H1 (cell line): ENCODE measurements at regions not wholly inside any gene's neighbourhood (a gene's known extent, or its start where the extent isn't known, plus 50 kb on each side); places are given as distances from the start of the nearest gene placed in this dataset.

Experiments used
- CTCF ChIA-PET: fragments of 300-600 bp; sonication (Branson Sonifier 250); formaldehyde crosslinking; loops from one replicate; lab custom pipeline; 2021; ENCODE audit not compliant: partially characterized antibody; lab: Charles Lee
- POLR2A ChIA-PET: fragments of 300-600 bp; sonication (Branson Sonifier 250); formaldehyde crosslinking; loops from one replicate; lab custom pipeline; 2021; ENCODE audit warnings: inconsistent platforms; ENCODE audit not compliant: partially characterized antibody; lab: Charles Lee
- DNase-seq, 2 experiments: peaks; one replicate each; pipeline versions ENCODE4 v3.0.0 to v3.0.0-alpha.2; 2010 to 2022; ENCODE audit warnings: low spot score in 2 of 2, low read depth in 1 of 2, mixed read lengths in 1 of 2
- FAIRE-seq: peaks from 2 replicates; lab custom pipeline; 2011; peaks lifted over from hg19 to GRCh38; lab: Jason Lieb, UNC
- H2AFZ ChIP-seq: 2 replicates; pipeline ENCODE4 v1.8.1; 2012; ENCODE audit warnings: low read length, inconsistent platforms
- H2AK5ac ChIP-seq: 2 replicates; pipeline ENCODE4 v1.6.1; 2013; ENCODE audit warnings: low read depth, low read length
- H2BK120ac ChIP-seq: replicated peaks from 2 replicates; pipeline ENCODE3; 2013; ENCODE audit warnings: low read depth, low read length, inconsistent platforms
- H2BK12ac ChIP-seq: 2 replicates; pipeline ENCODE4 v1.6.1; 2013; ENCODE audit warnings: low read depth, low read length
- H2BK15ac ChIP-seq: 2 replicates; pipeline ENCODE4 v1.6.1; 2013; ENCODE audit warnings: low read length
- H2BK20ac ChIP-seq: 2 replicates; pipeline ENCODE4 v1.6.1; 2013; ENCODE audit warnings: low read length
- H2BK5ac ChIP-seq: 2 replicates; pipeline ENCODE4 v1.6.1; 2013; ENCODE audit warnings: low read depth, low read length
- H3K14ac ChIP-seq: 2 replicates; pipeline ENCODE4 v1.6.1; 2013; ENCODE audit warnings: inconsistent platforms; ENCODE audit not compliant: insufficient read length
- H3K18ac ChIP-seq: 2 replicates; pipeline ENCODE4 v1.6.1; 2013; ENCODE audit warnings: low read length; ENCODE audit errors: extremely low read depth
- H3K23ac ChIP-seq: 2 replicates; pipeline ENCODE4 v1.6.1; 2013; ENCODE audit warnings: inconsistent platforms; ENCODE audit not compliant: insufficient read length
- H3K23me2 ChIP-seq: 2 replicates; pipeline ENCODE4 v1.6.1; 2013; ENCODE audit warnings: low read depth, low read length
- H3K27ac ChIP-seq: 2 replicates; pipeline ENCODE4 v1.6.1; 2011; ENCODE audit warnings: low read depth, low read length, inconsistent platforms
- H3K27me3 ChIP-seq, 4 experiments: replicated peaks in 1 of 4; 1 replicate in 1 of 4; 2 replicates in 3 of 4; pipeline versions ENCODE4 v1.6.1 to v1.8.1; 2011 to 2013; ENCODE audit warnings: low read length in 3 of 4, mild to moderate bottlenecking in 3 of 4, inconsistent platforms in 2 of 4, mixed read lengths in 2 of 4, moderate library complexity in 1 of 4; ENCODE audit not compliant: control insufficient read depth in 3 of 4, insufficient read depth in 3 of 4; ENCODE audit errors: extremely low read depth in 1 of 4
- H3K36me3 ChIP-seq, 4 experiments: 2 replicates each; pipeline versions ENCODE4 v1.6.1 to v1.8.1; 2011 to 2013; ENCODE audit warnings: mild to moderate bottlenecking in 4 of 4, low read length in 3 of 4, moderate library complexity in 2 of 4, control low read depth in 1 of 4, inconsistent platforms in 1 of 4; ENCODE audit not compliant: insufficient read depth in 4 of 4, control insufficient read depth in 2 of 4
- H3K4ac ChIP-seq: replicated peaks from 2 replicates; pipeline ENCODE3; 2013; ENCODE audit warnings: low read length, low read depth, mixed read lengths, inconsistent platforms; ENCODE audit not compliant: insufficient read length
- H3K4me1 ChIP-seq, 4 experiments: replicated peaks in 1 of 4; 1 replicate in 1 of 4; 2 replicates in 3 of 4; pipeline versions ENCODE4 v1.6.1 to v1.8.1; 2011 to 2013; ENCODE audit warnings: low read length in 3 of 4, inconsistent platforms in 2 of 4, mixed read lengths in 1 of 4; ENCODE audit not compliant: insufficient read depth in 4 of 4, control insufficient read depth in 3 of 4
- H3K4me2 ChIP-seq, 2 experiments: 2 replicates each; pipeline versions ENCODE4 v1.6.1 to v1.8.1; 2011 to 2013; ENCODE audit warnings: low read depth in 2 of 2, low read length in 2 of 2, control low read depth in 1 of 2, inconsistent platforms in 1 of 2, mild to moderate bottlenecking in 1 of 2; ENCODE audit not compliant: insufficient read depth in 1 of 2
- H3K4me3 ChIP-seq, 4 experiments: fragments of 200-600, 300-600 bp in 1 of 4; sonication (generic), shearing (Covaris generic), sonication (Bioruptor Twin) in 1 of 4; 2 replicates each; pipeline versions ENCODE4 v1.5.1 to v1.8.1; 2011 to 2016; ENCODE audit warnings: low read length in 4 of 4, low read depth in 3 of 4, control low read depth in 2 of 4, inconsistent platforms in 2 of 4, mild to moderate bottlenecking in 2 of 4, mixed read lengths in 1 of 4, moderate library complexity in 1 of 4; ENCODE audit not compliant: insufficient read depth in 2 of 4; ENCODE audit errors: extremely low read depth in 1 of 4
- H3K56ac ChIP-seq: replicated peaks from 2 replicates; pipeline ENCODE3; 2013; ENCODE audit warnings: low read depth, mild to moderate bottlenecking, mixed read lengths, low read length, inconsistent platforms; ENCODE audit not compliant: insufficient read length
- H3K79me1 ChIP-seq: 2 replicates; pipeline ENCODE4 v1.6.1; 2013; ENCODE audit warnings: low read depth, low read length, control low read depth
- H3K79me2 ChIP-seq, 2 experiments: 2 replicates each; pipeline versions ENCODE4 v1.6.1 to v1.8.1; 2012 to 2013; ENCODE audit warnings: low read length in 2 of 2, mild to moderate bottlenecking in 2 of 2, inconsistent platforms in 1 of 2; ENCODE audit not compliant: insufficient read depth in 2 of 2, control insufficient read depth in 1 of 2
- H3K9ac ChIP-seq, 4 experiments: replicated peaks in 1 of 4; 1 replicate in 1 of 4; 2 replicates in 3 of 4; pipeline versions ENCODE4 v1.6.1 to v1.8.1; 2011 to 2013; ENCODE audit warnings: low read depth in 3 of 4, low read length in 3 of 4, control low read depth in 2 of 4, mild to moderate bottlenecking in 2 of 4, moderate library complexity in 2 of 4, inconsistent platforms in 1 of 4; ENCODE audit errors: extremely low read depth in 1 of 4
- H3K9me3 ChIP-seq, 2 experiments: 2 replicates each; pipeline versions ENCODE4 v1.6.1 to v1.8.1; 2012 to 2013; ENCODE audit warnings: mild to moderate bottlenecking in 2 of 2, moderate library complexity in 2 of 2, control low read depth in 1 of 2, inconsistent platforms in 1 of 2, low read depth in 1 of 2, low read length in 1 of 2, mixed read lengths in 1 of 2; ENCODE audit not compliant: insufficient read depth in 2 of 2
- H4K20me1 ChIP-seq, 2 experiments: replicated peaks in 1 of 2; 2 replicates each; pipeline versions ENCODE3 to v1.8.1; 2011 to 2013; ENCODE audit warnings: inconsistent platforms in 2 of 2, low read length in 2 of 2, mild to moderate bottlenecking in 1 of 2; ENCODE audit not compliant: insufficient read depth in 2 of 2, control insufficient read depth in 1 of 2
- H4K5ac ChIP-seq: 2 replicates; pipeline ENCODE4 v1.6.1; 2013; ENCODE audit warnings: low read length, low read depth, mixed read lengths, inconsistent platforms; ENCODE audit not compliant: insufficient read length
- H4K8ac ChIP-seq: 2 replicates; pipeline ENCODE4 v1.8.0; 2013; ENCODE audit warnings: mild to moderate bottlenecking, moderate library complexity, low read length, inconsistent platforms; ENCODE audit not compliant: insufficient read depth; ENCODE audit errors: extremely low read depth
- H4K91ac ChIP-seq: replicated peaks from 2 replicates; pipeline ENCODE3; 2013; ENCODE audit warnings: low read length, mixed read lengths, inconsistent platforms; ENCODE audit not compliant: insufficient read length
- CEBPB ChIP-seq: IDR thresholded peaks from 2 replicates; pipeline ENCODE4 v1.6.1; 2012; ENCODE audit warnings: low read depth, low read length
- SRF ChIP-seq: IDR thresholded peaks from 2 replicates; pipeline ENCODE4 v1.6.1; 2011; ENCODE audit warnings: mild to moderate bottlenecking, low read depth, low read length, moderate library complexity
- TAF1 ChIP-seq: IDR thresholded peaks from 2 replicates; pipeline ENCODE4 v1.6.1; 2011; ENCODE audit warnings: mild to moderate bottlenecking, low read depth, low read length
- WGBS, 2 experiments: shearing (Covaris generic) in 1 of 2; methylation state at CpG; one replicate each; pipeline versions ENCODE4 v1.1.6 to v1.1.7; 2013 to 2015; ENCODE audit warnings: low lambda C conversion rate in 2 of 2, mixed read lengths in 2 of 2, inconsistent platforms in 1 of 2, low coverage in 1 of 2, missing lambda C conversion rate in 1 of 2; ENCODE audit not compliant: insufficient replicate concordance in 2 of 2, insufficient coverage in 1 of 2, insufficient read length in 1 of 2; ENCODE audit errors: extremely low coverage in 1 of 2, missing lambda C conversion rate in 1 of 2; 5-methylcytosine and 5-hydroxymethylcytosine counted together

- DNase-seq (no peak), FAIRE-seq (no peak)
- Histone ChIP-seq H3K9ac (no peak overlapping the region), H3K4ac (no peak overlapping the region), H2AK5ac (no peak overlapping the region), H3K27ac (no peak overlapping the region), H3K56ac (no peak overlapping the region), H3K79me2 (no peaks in the 10 kb centered on the region), H3K4me1 (no peaks in the 10 kb centered on the region), H3K36me3 (no peaks in the 10 kb centered on the region), H4K5ac (no peak overlapping the region), H4K20me1 (no peaks in the 10 kb centered on the region), H2BK20ac (no peak overlapping the region), H3K14ac (no peak overlapping the region), H2BK5ac (no peak overlapping the region), H2AFZ (no peak overlapping the region), H3K18ac (no peak overlapping the region), H3K4me3 (no peak overlapping the region), H3K27me3 (peaks cover 0 to 1% (median 0%) of the 10 kb centered on the region in 4 experiments; a peak in 1 of 7 replicates), H4K91ac (no peak overlapping the region), H2BK12ac (no peak overlapping the region), H4K8ac (no peak overlapping the region), H2BK15ac (no peak overlapping the region), H2BK120ac (no peak overlapping the region), H3K9me3 (no peaks in the 10 kb centered on the region), H3K23ac (no peak overlapping the region), H3K4me2 (no peak overlapping the region), H3K23me2 (no peaks in the 10 kb centered on the region), H3K79me1 (no peaks in the 10 kb centered on the region)
- ChIA-PET POLR2A (no interaction called here), CTCF (interaction anchor here (0.8 kb wide), 1 partner anchor 1618 kb away, joined by 3 read pairs; no protein-coding TSS in a partner anchor)
- 93% methylated on average over 3 of the region's 3 CpGs; no CpG with 5 or more reads in 1 of the 2 experiments for WGBS, 2 experiments
- TF ChIP-seq TAF1: no peak
- no peak for TF ChIP-seq SRF
- TF ChIP-seq CEBPB: no peak
Measured at GRCh38 chr13:64223016-64223415, 2807.4 kb upstream of the PCDH20 start.
